ENCODE measurements at regions not wholly inside any gene's neighbourhood (a gene's known extent, or its start where the extent isn't known, plus 50 kb on each side); places are given as distances from the start of the nearest gene placed in this dataset.
"Not testable (repeated sequence)": the region's sequence is repeated elsewhere in the genome, so short reads cannot be mapped to it uniquely, and the experiment has no call there.

- DNase-seq = no peak
Observed at GRCh38 chr7:69232445-69233376, 365.6 kb upstream of the AUTS2 start.

GRCh38 chr7:69237541-69237940 lies 360.7 kb upstream of the AUTS2 start:
- no peak for DNase-seq

- DNase-seq = no peak
Observed at GRCh38 chr7:69243016-69243415, 355.3 kb upstream of the AUTS2 start.

- no peak for DNase-seq
Observed at GRCh38 chr7:69244701-69245100, 353.6 kb upstream of the AUTS2 start.

- no peak for DNase-seq
Observed at GRCh38 chr7:69245646-69246045, 352.6 kb upstream of the AUTS2 start.

GRCh38 chr7:69246758-69247157 lies 351.5 kb upstream of the AUTS2 start:
- no peak for DNase-seq

- DNase-seq = not testable (repeated sequence)
Observed at GRCh38 chr7:69248382-69248828, 349.9 kb upstream of the AUTS2 start.

GRCh38 chr7:69250958-69251357 lies 347.3 kb upstream of the AUTS2 start:
- DNase-seq = no peak

- no peak for DNase-seq
Observed at GRCh38 chr7:69254643-69255042, 343.6 kb upstream of the AUTS2 start.

GRCh38 chr7:69256634-69257081 lies 341.6 kb upstream of the AUTS2 start:
- DNase-seq = peak; percentile 28

GRCh38 chr7:69257592-69257991 lies 340.7 kb upstream of the AUTS2 start:
- no peak for DNase-seq

GRCh38 chr7:69259445-69259844 lies 338.8 kb upstream of the AUTS2 start:
- no peak for DNase-seq

GRCh38 chr7:69260023-69260422 lies 338.3 kb upstream of the AUTS2 start:
- no peak for DNase-seq

- DNase-seq = no peak
Observed at GRCh38 chr7:69263550-69263949, 334.7 kb upstream of the AUTS2 start.

GRCh38 chr7:69269806-69270205 lies 328.5 kb upstream of the AUTS2 start:
- no peak for DNase-seq

- no peak for DNase-seq
Observed at GRCh38 chr7:69272101-69272500, 326.2 kb upstream of the AUTS2 start.

GRCh38 chr7:69276011-69276729 lies 322.1 kb upstream of the AUTS2 start:
- no peak for DNase-seq

GRCh38 chr7:69277366-69277765 lies 320.9 kb upstream of the AUTS2 start:
- no peak for DNase-seq

GRCh38 chr7:69282946-69283345 lies 315.3 kb upstream of the AUTS2 start:
- no peak for DNase-seq

GRCh38 chr7:69283421-69283820 lies 314.9 kb upstream of the AUTS2 start:
- DNase-seq = no peak

- DNase-seq = no peak
Observed at GRCh38 chr7:69285854-69286253, 312.4 kb upstream of the AUTS2 start.

GRCh38 chr7:69295977-69296376 lies 302.3 kb upstream of the AUTS2 start:
- no peak for DNase-seq

GRCh38 chr7:69301253-69301652 lies 297.0 kb upstream of the AUTS2 start:
- no peak for DNase-seq

GRCh38 chr7:69309601-69310000 lies 288.7 kb upstream of the AUTS2 start:
- DNase-seq = no peak

Data from CD4-positive, alpha-beta T cell treated with Interleukin-17A for 1 hour (primary cell).